ENCODE measurements at regions not wholly inside any gene's neighbourhood (a gene's known extent, or its start where the extent isn't known, plus 50 kb on each side); places are given as distances from the start of the nearest gene placed in this dataset.

GRCh38 chr1:223001653-223002634 lies 141.1 kb downstream of the TLR5 start:
- no peak for TF ChIP-seq CTCF (IDR thresholded peaks at IDR 0.05)
- DNase-seq (ENCODE audit: low spot score) = no peak
- no peak for ATAC-seq (ENCODE audit: low FRiP score)

- DNase-seq (ENCODE audit: low spot score) (no peak), ATAC-seq (ENCODE audit: low FRiP score) (no peak)
- no peak for TF ChIP-seq CTCF (IDR thresholded peaks at IDR 0.05)
Measured at GRCh38 chr1:223003549-223003948, 139.5 kb downstream of the TLR5 start.

- no peak for TF ChIP-seq CTCF (IDR thresholded peaks at IDR 0.05)
- ATAC-seq (ENCODE audit: low FRiP score) = no peak
Measured at GRCh38 chr1:223006371-223006770, 136.7 kb downstream of the TLR5 start.

GRCh38 chr1:223006917-223007648 lies 136.0 kb downstream of the TLR5 start:
- DNase-seq (ENCODE audit: low spot score) (no peak), ATAC-seq (ENCODE audit: low FRiP score) (no peak)

More at GRCh38 chr1:223006371-223006770, 136.7 kb downstream of the TLR5 start:
- no peak for DNase-seq (ENCODE audit: low spot score)

DNA sequence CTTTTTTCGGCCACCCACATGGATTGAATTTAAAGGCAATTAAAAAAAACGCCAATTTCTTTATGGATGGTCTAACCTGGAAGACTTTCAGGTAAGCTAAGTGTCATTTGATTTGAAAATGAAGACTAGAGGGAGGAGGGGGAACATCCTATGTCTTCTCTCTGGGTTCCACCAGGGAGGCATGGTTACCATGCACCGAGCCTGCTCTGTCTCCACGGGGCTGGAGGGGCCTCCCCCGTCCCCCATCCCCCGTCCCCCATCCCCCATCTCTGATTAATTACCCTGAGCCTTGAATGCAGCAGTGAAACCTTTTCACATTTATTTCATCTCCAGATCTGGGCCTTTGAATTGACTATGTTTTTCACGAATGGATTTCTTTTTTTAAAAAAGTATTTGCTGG lies 135.1 kb downstream of the TLR5 start:
- no peak for TF ChIP-seq CTCF (IDR thresholded peaks at IDR 0.05)
- DNase-seq (ENCODE audit: low spot score) = no peak
- ATAC-seq (ENCODE audit: low FRiP score) = no peak

More at GRCh38 chr1:223006917-223007648, 136.0 kb downstream of the TLR5 start:
- no peak for TF ChIP-seq CTCF (IDR thresholded peaks at IDR 0.05)

DNA sequence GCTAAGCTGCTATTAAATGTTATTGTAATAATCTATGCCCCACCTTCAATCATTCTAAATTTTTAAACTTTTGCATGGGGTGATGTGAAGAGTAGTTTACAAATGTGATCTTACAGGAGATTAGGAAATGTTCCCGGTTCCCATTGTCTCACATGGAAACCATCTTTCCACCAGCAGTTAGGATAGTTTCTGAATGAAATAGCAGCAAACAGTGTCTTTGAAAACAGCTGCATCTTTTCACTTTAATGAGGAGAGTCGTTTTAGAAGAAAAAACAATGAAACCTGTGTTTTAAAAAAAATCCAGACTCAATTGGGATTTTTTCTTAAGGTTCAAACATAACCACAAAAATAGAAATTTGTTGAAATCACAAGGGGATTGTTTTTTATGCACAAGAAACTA lies 134.2 kb downstream of the TLR5 start:
- ATAC-seq (ENCODE audit: low FRiP score) (no peak), DNase-seq (ENCODE audit: low spot score) (no peak)
- no peak for TF ChIP-seq CTCF (IDR thresholded peaks at IDR 0.05)
